IMR-90 (cell line): ENCODE measurements at regions not wholly inside any gene's neighbourhood (a gene's known extent, or its start where the extent isn't known, plus 50 kb on each side); places are given as distances from the start of the nearest gene placed in this dataset.
"Not testable (repeated sequence)": the region's sequence is repeated elsewhere in the genome, so short reads cannot be mapped to it uniquely, and the experiment has no call there.

ENCODE experiments used
- ATAC-seq: fragments of 200-7000 bp; cut with Tn5 transposase; 2 replicates; pipeline ENCODE4 v1.9.1; 2020; ENCODE audit warnings: low read depth, mild to moderate bottlenecking, moderate library complexity
- BruUV-seq: library from RNA; stranded (reverse); fragments of 400-500 nt; replicated peaks from 2 replicates; lab custom pipeline; 2021; lab: Mats Ljungman, UMichigan
- CTCF ChIA-PET: fragments of 300-600 bp; formaldehyde crosslinking; extraction: SDS; loops from one replicate; lab custom pipeline; 2021; ENCODE audit warnings: antibody characterized with exemption; lab: Yijun Ruan, JAX
- POLR2A ChIA-PET: fragments of 300-600 bp; sonication (Branson Sonifier 250); formaldehyde crosslinking; loops from one replicate; lab custom pipeline; 2022; ENCODE audit warnings: antibody characterized with exemption; ENCODE audit not compliant: unreplicated experiment; lab: Charles Lee
- DNase-seq: peaks from one replicate; pipeline ENCODE4 v3.0.0; 2013
- H2AFZ ChIP-seq: replicated peaks from 2 replicates; pipeline ENCODE3; 2013; ENCODE audit warnings: low read length, mild to moderate bottlenecking; ENCODE audit not compliant: poor library complexity
- H2AK5ac ChIP-seq: 2 replicates; pipeline ENCODE4 v1.6.1; 2013; ENCODE audit warnings: low read depth, low read length, inconsistent platforms
- H2AK9ac ChIP-seq: replicated peaks from 2 replicates; pipeline ENCODE3; 2013; ENCODE audit warnings: mild to moderate bottlenecking, low read depth, low read length, moderate library complexity; ENCODE audit not compliant: poor library complexity
- H2BK120ac ChIP-seq: 2 replicates; pipeline ENCODE4 v1.6.1; 2013; ENCODE audit warnings: low read depth, low read length, inconsistent platforms
- H2BK15ac ChIP-seq: 3 replicates; pipeline ENCODE4 v1.6.1; 2013; ENCODE audit warnings: low read depth, low read length, inconsistent platforms
- H2BK20ac ChIP-seq: 2 replicates; pipeline ENCODE4 v1.6.1; 2013; ENCODE audit warnings: low read depth, mild to moderate bottlenecking, inconsistent platforms, low read length, moderate library complexity
- H2BK5ac ChIP-seq: 2 replicates; pipeline ENCODE4 v1.6.1; 2013; ENCODE audit warnings: mild to moderate bottlenecking, low read depth, low read length, inconsistent platforms; ENCODE audit not compliant: poor library complexity, severe bottlenecking
- H3K14ac ChIP-seq: replicated peaks from 2 replicates; pipeline ENCODE4 v1.6.1; 2013; ENCODE audit warnings: low read depth, low read length, inconsistent platforms
- H3K18ac ChIP-seq: 2 replicates; pipeline ENCODE4 v1.6.1; 2013; ENCODE audit warnings: low read depth, low read length, control low read depth
- H3K23ac ChIP-seq: 2 replicates; pipeline ENCODE4 v1.6.1; 2013; ENCODE audit warnings: low read depth, low read length, inconsistent platforms
- H3K27ac ChIP-seq: 2 replicates; pipeline ENCODE4 v1.5.1; 2013; ENCODE audit warnings: mild to moderate bottlenecking, control low read depth, low read length; ENCODE audit not compliant: insufficient read depth
- H3K27me3 ChIP-seq: 2 replicates; pipeline ENCODE4 v1.6.1; 2013; ENCODE audit warnings: low read length; ENCODE audit not compliant: control insufficient read depth, insufficient read depth
- H3K36me3 ChIP-seq: 2 replicates; pipeline ENCODE4 v1.6.1; 2013; ENCODE audit warnings: low read length, mixed read lengths; ENCODE audit not compliant: control insufficient read depth, insufficient read depth
- H3K4ac ChIP-seq: 2 replicates; pipeline ENCODE4 v1.6.1; 2013; ENCODE audit warnings: low read depth, low read length, inconsistent platforms
- H3K4me1 ChIP-seq: 2 replicates; pipeline ENCODE4 v1.6.1; 2013; ENCODE audit warnings: low read length, mixed read lengths; ENCODE audit not compliant: control insufficient read depth, insufficient read depth
- H3K4me2 ChIP-seq: 2 replicates; pipeline ENCODE4 v1.6.1; 2013; ENCODE audit warnings: low read depth, mild to moderate bottlenecking, control low read depth, low read length, moderate library complexity
- H3K4me3 ChIP-seq: 2 replicates; pipeline ENCODE4 v1.5.1; 2013; ENCODE audit warnings: low read depth, mild to moderate bottlenecking, control low read depth, low read length, moderate library complexity; ENCODE audit not compliant: insufficient read depth
- H3K56ac ChIP-seq: 2 replicates; pipeline ENCODE4 v1.6.1; 2013; ENCODE audit warnings: low read length, inconsistent platforms; ENCODE audit not compliant: insufficient read depth; ENCODE audit errors: extremely low read depth
- H3K79me1 ChIP-seq, 2 experiments: 2 replicates each; pipeline ENCODE4 v1.6.1; 2013; ENCODE audit warnings: low read length in 2 of 2, inconsistent platforms in 1 of 2, low read depth in 1 of 2
- H3K9ac ChIP-seq: 2 replicates; pipeline ENCODE4 v1.6.1; 2013; ENCODE audit warnings: low read depth, low read length, control low read depth
- H3K9me1 ChIP-seq: 2 replicates; pipeline ENCODE4 v1.6.1; 2013; ENCODE audit warnings: low read length, inconsistent platforms; ENCODE audit not compliant: insufficient read depth
- H3K9me3 ChIP-seq: 2 replicates; pipeline ENCODE4 v1.6.1; 2013; ENCODE audit warnings: low read length; ENCODE audit not compliant: control insufficient read depth, insufficient read depth
- H4K20me1 ChIP-seq: 2 replicates; pipeline ENCODE4 v1.6.1; 2013; ENCODE audit warnings: low read length, inconsistent platforms; ENCODE audit not compliant: insufficient read depth
- H4K5ac ChIP-seq: 2 replicates; pipeline ENCODE4 v1.6.1; 2013; ENCODE audit warnings: mild to moderate bottlenecking, low read depth, low read length, control low read depth
- H4K8ac ChIP-seq, 2 experiments: 2 replicates each; pipeline ENCODE4 v1.6.1; 2013; ENCODE audit warnings: low read depth in 2 of 2, low read length in 2 of 2, control low read depth in 1 of 2, inconsistent platforms in 1 of 2
- H4K91ac ChIP-seq: 2 replicates; pipeline ENCODE4 v1.6.1; 2013; ENCODE audit warnings: low read depth, low read length, inconsistent platforms; ENCODE audit not compliant: insufficient read depth
- CHD1 ChIP-seq: IDR thresholded peaks from 2 replicates; pipeline ENCODE4 v1.6.1; 2012; ENCODE audit warnings: low read depth, low read length, improper control_type of control experiment
- MAFK ChIP-seq: IDR thresholded peaks from 2 replicates; pipeline ENCODE4 v1.6.1; 2012; ENCODE audit warnings: low read depth, low read length, improper control_type of control experiment
- MAZ ChIP-seq: IDR thresholded peaks from 2 replicates; pipeline ENCODE4 v1.6.1; 2012; ENCODE audit warnings: low read depth, mild to moderate bottlenecking, low read length, improper control_type of control experiment, moderate library complexity, borderline replicate concordance
- RFX5 ChIP-seq: IDR thresholded peaks from 2 replicates; pipeline ENCODE4 v1.8.0; 2012; ENCODE audit warnings: low read depth, mild to moderate bottlenecking, low read length, moderate library complexity
- SMC3 ChIP-seq: fragments of 150-350 bp; IDR thresholded peaks from 2 replicates; pipeline ENCODE4 v1.6.1; 2016; ENCODE audit warnings: low read depth, mild to moderate bottlenecking, antibody characterized with exemption, low read length, moderate library complexity
- WGBS, 2 experiments: methylation state at CpG; one replicate each; pipeline versions ENCODE4 v1.1.5 to v1.1.7; 2013; ENCODE audit warnings: missing lambda C conversion rate in 2 of 2; ENCODE audit not compliant: insufficient read length in 1 of 2; ENCODE audit errors: extremely low coverage in 2 of 2; 5-methylcytosine and 5-hydroxymethylcytosine counted together
- dilution Hi-C: fragments of 300-500 bp; cut with HindIII; formaldehyde crosslinking; loops from one replicate; pipeline ENCODE4 v1.14.3; 2018; ENCODE audit warnings: low sequenced_read_pairs; ENCODE audit not compliant: unreplicated experiment
- in situ Hi-C: fragments of 300-500 bp; cut with MboI; formaldehyde crosslinking; loops from 3 replicates; pipeline ENCODE4 v1.14.3; 2019; ENCODE audit warnings: low sequenced_read_pairs, inconsistent platforms, mixed read lengths
- intact Hi-C: fragments of 100-400 bp; cut with micrococcal nuclease; formaldehyde crosslinking; loops from 2 replicates; pipeline ENCODE4 v1.10.0; 2022

DNA sequence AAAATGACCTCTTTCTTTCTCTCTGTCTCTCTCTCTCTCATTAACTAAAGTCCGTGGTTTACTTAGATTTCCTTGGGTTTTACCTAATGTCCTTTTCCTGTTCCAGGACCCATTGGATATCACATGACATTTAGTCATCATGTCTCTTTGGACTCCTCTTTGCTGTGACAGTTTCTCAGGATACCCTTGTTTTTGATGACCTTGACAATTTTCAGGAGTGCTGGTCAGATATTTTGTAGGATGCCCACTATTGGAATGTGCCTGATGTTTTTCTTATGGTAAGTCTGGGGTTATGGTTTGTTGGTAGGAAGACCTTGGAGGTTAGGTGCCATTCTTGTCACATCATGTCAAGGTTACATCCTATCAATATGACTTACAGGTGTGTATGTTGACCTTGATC lies 199.2 kb upstream of the HTR1E start:
- Histone ChIP-seq H2AK5ac (no peak overlapping the region), H3K18ac (no peak overlapping the region), H3K23ac (no peak overlapping the region), H3K27me3 (no peaks in the 10 kb centered on the region), H2BK20ac (no peak overlapping the region), H4K20me1 (no peaks in the 10 kb centered on the region), H4K5ac (no peak overlapping the region), H4K8ac (no peak overlapping the region), H3K56ac (no peak overlapping the region), H3K9me3 (peaks cover 4% of the 10 kb centered on the region), H3K27ac (no peak overlapping the region), H3K4ac (no peak overlapping the region), H3K9ac (no peak overlapping the region), H2BK5ac (no peak overlapping the region), H3K79me1 (no peaks in the 10 kb centered on the region), H4K91ac (no peak overlapping the region), H2AFZ (no peak overlapping the region), H3K4me1 (no peaks in the 10 kb centered on the region), H3K4me3 (no peak overlapping the region), H3K4me2 (no peak overlapping the region), H3K14ac (no peak overlapping the region), H2AK9ac (no peak overlapping the region), H3K9me1 (no peaks in the 10 kb centered on the region), H3K36me3 (no peaks in the 10 kb centered on the region), H2BK15ac (no peak overlapping the region), H2BK120ac (no peak overlapping the region)
- dilution Hi-C loops (no loop called here), intact Hi-C loops (no loop called here), in situ Hi-C loops (no loop called here)
- no peak for DNase-seq
- BruUV-seq = no TSS peak
- no peak for ATAC-seq
- WGBS, 2 experiments = no CpG with 5 or more reads among the region's 1 CpG
- CTCF ChIA-PET = no interaction called here
- TF ChIP-seq CHD1 = no peak
- no peak for TF ChIP-seq SMC3
- TF ChIP-seq RFX5 = no peak
- TF ChIP-seq MAFK = peak; percentile 51
- TF ChIP-seq MAZ = no peak
- POLR2A ChIA-PET = no interaction called here

- H3K36me3 ChIP-seq, H3K79me1 ChIP-seq, H3K9ac ChIP-seq, BruUV-seq, H2AK9ac ChIP-seq, H3K27ac ChIP-seq, CTCF ChIA-PET, H3K27me3 ChIP-seq, H3K4me3 ChIP-seq, H3K14ac ChIP-seq, H4K8ac ChIP-seq, H3K4me2 ChIP-seq, ATAC-seq, H2AK5ac ChIP-seq, intact Hi-C loops, H3K9me1 ChIP-seq, H2BK5ac ChIP-seq, H4K5ac ChIP-seq, H3K4ac ChIP-seq, H4K20me1 ChIP-seq, POLR2A ChIA-PET, H2BK20ac ChIP-seq, H4K91ac ChIP-seq, DNase-seq, H2AFZ ChIP-seq, H3K23ac ChIP-seq, H2BK15ac ChIP-seq, dilution Hi-C loops, in situ Hi-C loops, H2BK120ac ChIP-seq, H3K56ac ChIP-seq, H3K9me3 ChIP-seq, H3K18ac ChIP-seq, H3K4me1 ChIP-seq: not testable (repeated sequence)
- no CpG with 5 or more reads among the region's 8 CpGs for WGBS, 2 experiments
These were observed 205.7 kb upstream of the HTR1E start for GRCh38 chr6:86731631-86732030.
